Erythroblast (primary cell): ENCODE measurements at regions not wholly inside any gene's neighbourhood (a gene's known extent, or its start where the extent isn't known, plus 50 kb on each side); places are given as distances from the start of the nearest gene placed in this dataset.

ENCODE experiments used
- GATA1 ChIP-seq: IDR thresholded peaks from 2 replicates; pipeline ENCODE4 v1.6.1; 2011; ENCODE audit warnings: low read depth, mild to moderate bottlenecking, control low read depth, low read length, moderate library complexity
- POLR2A ChIP-seq: IDR thresholded peaks from 2 replicates; pipeline ENCODE4 v1.6.1; 2011; ENCODE audit warnings: mild to moderate bottlenecking, low read length

DNA sequence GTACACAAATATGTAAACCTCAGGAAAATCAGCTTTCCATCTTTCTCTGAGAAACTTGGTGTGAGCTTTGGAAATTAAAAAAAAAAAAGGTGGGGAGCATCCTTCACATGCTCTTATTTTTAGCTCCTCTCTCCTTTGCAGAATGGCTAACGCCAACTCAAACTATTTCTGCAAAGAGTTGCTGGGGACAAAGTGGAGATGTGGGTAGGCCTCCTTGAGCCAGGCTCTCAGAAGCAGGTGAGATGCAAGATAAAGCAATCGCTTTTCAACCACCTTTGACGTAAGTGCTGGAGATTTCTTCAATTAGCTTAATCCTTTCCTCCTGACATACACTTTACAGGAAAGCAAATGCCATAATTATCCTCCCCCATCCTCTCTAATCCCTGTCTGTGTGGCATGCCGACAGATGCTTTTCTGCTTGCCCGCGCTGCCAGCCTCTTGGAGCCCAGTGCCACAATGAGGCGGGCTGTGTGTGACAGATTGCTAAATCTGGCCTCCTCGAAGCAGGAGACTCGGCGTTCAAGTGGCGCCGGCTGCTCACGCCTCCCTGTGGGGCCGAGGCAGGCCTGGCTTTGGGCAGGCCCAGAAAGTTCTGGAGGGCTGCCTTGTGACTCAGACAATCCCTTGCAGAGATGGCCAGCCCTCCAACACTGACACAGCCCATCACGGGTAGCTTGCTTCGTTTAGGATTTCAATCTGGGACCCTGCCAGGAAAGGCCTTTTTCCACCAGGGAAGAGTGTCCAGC, 64.9 kb upstream of the SOD3 start:
- TF ChIP-seq POLR2A (no peak), GATA1 (no peak)
